HG03442 (cell line): ENCODE measurements at regions not wholly inside any gene's neighbourhood (a gene's known extent, or its start where the extent isn't known, plus 50 kb on each side); places are given as distances from the start of the nearest gene placed in this dataset.

Experiments used
- ATAC-seq: cut with Tn5 transposase; IDR thresholded peaks from one replicate; pipeline ENCODE4 v1.9.1; 2021; ENCODE audit warnings: mild to moderate bottlenecking, moderate library complexity; ENCODE audit not compliant: unreplicated experiment

GRCh38 chr2:22491442-22491841 lies 893.5 kb upstream of the KLHL29 start:
- no peak for ATAC-seq

GRCh38 chr2:22494156-22494555 lies 890.8 kb upstream of the KLHL29 start:
- no peak for ATAC-seq

GRCh38 chr2:22497064-22497463 lies 887.9 kb upstream of the KLHL29 start:
- ATAC-seq: no peak

- no peak for ATAC-seq
These were observed 887.2 kb upstream of the KLHL29 start for GRCh38 chr2:22497789-22498188.

- ATAC-seq: no peak
These were observed 885.7 kb upstream of the KLHL29 start for GRCh38 chr2:22499082-22499839.

GRCh38 chr2:22500555-22500935 lies 884.4 kb upstream of the KLHL29 start:
- ATAC-seq: no peak

- no peak for ATAC-seq
These were observed 883.1 kb upstream of the KLHL29 start for GRCh38 chr2:22501851-22502250.

- no peak for ATAC-seq
These were observed 871.4 kb upstream of the KLHL29 start for GRCh38 chr2:22513563-22513962.

GRCh38 chr2:22517141-22517540 lies 867.8 kb upstream of the KLHL29 start:
- ATAC-seq: no peak

- no peak for ATAC-seq
These were observed 866.3 kb upstream of the KLHL29 start for GRCh38 chr2:22518641-22519040.

GRCh38 chr2:22520369-22521288 lies 864.4 kb upstream of the KLHL29 start:
- ATAC-seq: no peak

GRCh38 chr2:22521620-22522019 lies 863.4 kb upstream of the KLHL29 start:
- no peak for ATAC-seq

GRCh38 chr2:22525681-22526080 lies 859.3 kb upstream of the KLHL29 start:
- no peak for ATAC-seq

GRCh38 chr2:22530131-22530530 lies 854.8 kb upstream of the KLHL29 start:
- ATAC-seq: no peak

GRCh38 chr2:22536133-22536532 lies 848.8 kb upstream of the KLHL29 start:
- no peak for ATAC-seq

GRCh38 chr2:22554453-22554852 lies 830.5 kb upstream of the KLHL29 start:
- no peak for ATAC-seq

- ATAC-seq: no peak
These were observed 827.6 kb upstream of the KLHL29 start for GRCh38 chr2:22557406-22557805.

- ATAC-seq: no peak
These were observed 825.0 kb upstream of the KLHL29 start for GRCh38 chr2:22560021-22560420.

GRCh38 chr2:22579341-22579740 lies 805.6 kb upstream of the KLHL29 start:
- ATAC-seq: no peak

- ATAC-seq: no peak
These were observed 802.9 kb upstream of the KLHL29 start for GRCh38 chr2:22582107-22582506.

- ATAC-seq: no peak
These were observed 788.7 kb upstream of the KLHL29 start for GRCh38 chr2:22596306-22596705.

- ATAC-seq: no peak
These were observed 784.8 kb upstream of the KLHL29 start for GRCh38 chr2:22600156-22600555.
